PC-3 (cell line): ENCODE measurements at regions not wholly inside any gene's neighbourhood (a gene's known extent, or its start where the extent isn't known, plus 50 kb on each side); places are given as distances from the start of the nearest gene placed in this dataset.
"Not testable (repeated sequence)": the region's sequence is repeated elsewhere in the genome, so short reads cannot be mapped to it uniquely, and the experiment has no call there.

Experiments used
- ATAC-seq: fragments of 200-7000 bp; cut with Tn5 transposase; 2 replicates; pipeline ENCODE4 v1.9.1; 2020; ENCODE audit warnings: mild to moderate bottlenecking, moderate library complexity
- BruUV-seq: library from RNA; stranded (reverse); fragments of 400-500 nt; replicated peaks from 2 replicates; lab custom pipeline; 2021; lab: Mats Ljungman, UMichigan
- CTCF ChIA-PET: fragments of 300-600 bp; sonication (Branson Sonifier 250); formaldehyde crosslinking; loops from one replicate; lab custom pipeline; 2022; ENCODE audit warnings: antibody characterized with exemption; lab: Charles Lee
- POLR2A ChIA-PET: fragments of 300-600 bp; sonication (Branson Sonifier 250); formaldehyde crosslinking; loops from one replicate; lab custom pipeline; 2022; ENCODE audit warnings: antibody characterized with exemption; ENCODE audit not compliant: unreplicated experiment; lab: Charles Lee
- DNase-seq: peaks from one replicate; pipeline ENCODE4 v3.0.0-alpha.2; 2015
- H2AFZ ChIP-seq: fragments of 300-600 bp; sonication (generic); 2 replicates; pipeline ENCODE4 v1.6.0; 2016; ENCODE audit warnings: antibody characterized with exemption, low read length
- H3F3A ChIP-seq: fragments of 300-600 bp; sonication (generic); one replicate; pipeline ENCODE4 v1.6.0; 2017; ENCODE audit warnings: antibody characterized with exemption, low read length, control low read depth, mild to moderate bottlenecking; ENCODE audit not compliant: unreplicated experiment
- H3K27ac ChIP-seq: fragments of 300-600 bp; sonication (generic); 2 replicates; pipeline ENCODE4 v1.5.1; 2016; ENCODE audit warnings: mild to moderate bottlenecking, low read length
- H3K27me3 ChIP-seq: fragments of 300-600 bp; sonication (generic); 2 replicates; pipeline ENCODE4 v1.6.1; 2016; ENCODE audit warnings: low read length, mixed read lengths
- H3K36me3 ChIP-seq: fragments of 300-600 bp; sonication (generic); 2 replicates; pipeline ENCODE4 v1.6.1; 2016; ENCODE audit warnings: low read depth, mixed run types, low read length, mixed read lengths
- H3K4me1 ChIP-seq: fragments of 300-600 bp; sonication (generic); 2 replicates; pipeline ENCODE4 v1.5.1; 2016; ENCODE audit warnings: low read length; ENCODE audit not compliant: insufficient read depth
- H3K4me2 ChIP-seq: fragments of 300-600 bp; sonication (generic); 2 replicates; pipeline ENCODE4 v1.6.0; 2016; ENCODE audit warnings: low read length
- H3K4me3 ChIP-seq: fragments of 300-600 bp; sonication (generic); 2 replicates; pipeline ENCODE4 v1.5.1; 2016; ENCODE audit warnings: mild to moderate bottlenecking, low read length, mixed read lengths
- H3K79me2 ChIP-seq: fragments of 300-600 bp; sonication (generic); 2 replicates; pipeline ENCODE4 v1.6.1; 2017; ENCODE audit warnings: low read length, mixed read lengths
- H3K9ac ChIP-seq: fragments of 300-600 bp; sonication (generic); 2 replicates; pipeline ENCODE4 v1.6.0; 2016; ENCODE audit warnings: mild to moderate bottlenecking, low read length
- H3K9me2 ChIP-seq: fragments of 300-600 bp; sonication (generic); replicated peaks from 2 replicates; pipeline ENCODE4 v1.6.1; 2016; ENCODE audit warnings: mixed run types, low read length, mixed read lengths
- H3K9me3 ChIP-seq: fragments of 300-600 bp; sonication (generic); 2 replicates; pipeline ENCODE4 v1.6.1; 2016; ENCODE audit warnings: low read length, mixed read lengths
- H4K20me1 ChIP-seq: fragments of 300-600 bp; sonication (generic); 2 replicates; pipeline ENCODE4 v1.6.1; 2016; ENCODE audit warnings: low read length, mixed read lengths
- intact Hi-C: fragments of 100-400 bp; cut with micrococcal nuclease; formaldehyde crosslinking; loops from 2 replicates; pipeline ENCODE4 v1.9.0; 2023

- H4K20me1 ChIP-seq, H3F3A ChIP-seq, ATAC-seq, H3K79me2 ChIP-seq, H3K4me1 ChIP-seq, H3K27me3 ChIP-seq, H3K9me3 ChIP-seq, H3K27ac ChIP-seq, H3K4me2 ChIP-seq, H3K4me3 ChIP-seq, CTCF ChIA-PET, POLR2A ChIA-PET, intact Hi-C loops, H3K9ac ChIP-seq, H2AFZ ChIP-seq, BruUV-seq, DNase-seq, H3K9me2 ChIP-seq, H3K36me3 ChIP-seq: not testable (repeated sequence)
These were observed 2695.8 kb upstream of the TPTE start for GRCh38 chr21:7825627-7826026.

GRCh38 chr21:7826174-7826573, 2695.2 kb upstream of the TPTE start:
- BruUV-seq, H3K27me3 ChIP-seq, intact Hi-C loops, H3K4me1 ChIP-seq, H3K4me2 ChIP-seq, H2AFZ ChIP-seq, H4K20me1 ChIP-seq, CTCF ChIA-PET, ATAC-seq, H3K9ac ChIP-seq, H3K4me3 ChIP-seq, H3K9me3 ChIP-seq, H3K27ac ChIP-seq, DNase-seq, H3K36me3 ChIP-seq, H3F3A ChIP-seq, POLR2A ChIA-PET, H3K9me2 ChIP-seq, H3K79me2 ChIP-seq: not testable (repeated sequence)

GRCh38 chr21:7828260-7828659, 2693.1 kb upstream of the TPTE start:
- H3K9me3 ChIP-seq, H3K79me2 ChIP-seq, H3K4me3 ChIP-seq, H3K4me1 ChIP-seq, H3K9me2 ChIP-seq, H3F3A ChIP-seq, H3K36me3 ChIP-seq, H4K20me1 ChIP-seq, H2AFZ ChIP-seq, POLR2A ChIA-PET, H3K27me3 ChIP-seq, CTCF ChIA-PET, BruUV-seq, H3K4me2 ChIP-seq, H3K27ac ChIP-seq, ATAC-seq, intact Hi-C loops, DNase-seq, H3K9ac ChIP-seq: not testable (repeated sequence)

GRCh38 chr21:7829411-7829810, 2692.0 kb upstream of the TPTE start:
- H3K4me1 ChIP-seq, H2AFZ ChIP-seq, BruUV-seq, H3F3A ChIP-seq, DNase-seq, H3K4me3 ChIP-seq, POLR2A ChIA-PET, H3K27ac ChIP-seq, intact Hi-C loops, H3K9ac ChIP-seq, H4K20me1 ChIP-seq, H3K36me3 ChIP-seq, H3K4me2 ChIP-seq, H3K9me3 ChIP-seq, H3K27me3 ChIP-seq, H3K9me2 ChIP-seq, CTCF ChIA-PET, ATAC-seq, H3K79me2 ChIP-seq: not testable (repeated sequence)

- POLR2A ChIA-PET, DNase-seq, H3K27me3 ChIP-seq, H3K4me1 ChIP-seq, H3K9me3 ChIP-seq, ATAC-seq, H3K27ac ChIP-seq, H3K9ac ChIP-seq, CTCF ChIA-PET, H3K79me2 ChIP-seq, H3K9me2 ChIP-seq, H3K36me3 ChIP-seq, H3F3A ChIP-seq, BruUV-seq, H2AFZ ChIP-seq, intact Hi-C loops, H4K20me1 ChIP-seq, H3K4me2 ChIP-seq, H3K4me3 ChIP-seq: not testable (repeated sequence)
These were observed 2684.1 kb upstream of the TPTE start for GRCh38 chr21:7837315-7837714.

- H3K27ac ChIP-seq, H3K27me3 ChIP-seq, H3K9me2 ChIP-seq, H3K4me2 ChIP-seq, DNase-seq, H3K9ac ChIP-seq, POLR2A ChIA-PET, CTCF ChIA-PET, H3K9me3 ChIP-seq, BruUV-seq, H3K4me3 ChIP-seq, H2AFZ ChIP-seq, H4K20me1 ChIP-seq, H3K4me1 ChIP-seq, H3K36me3 ChIP-seq, intact Hi-C loops, H3F3A ChIP-seq, H3K79me2 ChIP-seq: not testable (repeated sequence)
- ATAC-seq: peak; percentile 76
These were observed 2668.0 kb upstream of the TPTE start for GRCh38 chr21:7853426-7853825.

GRCh38 chr21:7853836-7854235, 2667.5 kb upstream of the TPTE start:
- H3F3A ChIP-seq, H3K9ac ChIP-seq, H3K9me2 ChIP-seq, CTCF ChIA-PET, H2AFZ ChIP-seq, H3K27ac ChIP-seq, H3K4me1 ChIP-seq, H3K27me3 ChIP-seq, H3K79me2 ChIP-seq, DNase-seq, H3K36me3 ChIP-seq, H4K20me1 ChIP-seq, POLR2A ChIA-PET, intact Hi-C loops, H3K9me3 ChIP-seq, H3K4me3 ChIP-seq, H3K4me2 ChIP-seq: not testable (repeated sequence)
- peak; percentile 13; the same call in 1 of the 2 replicates for ATAC-seq
- TSS peak; percentile 28 for BruUV-seq
